ENCODE measurements at regions not wholly inside any gene's neighbourhood (a gene's known extent, or its start where the extent isn't known, plus 50 kb on each side); places are given as distances from the start of the nearest gene placed in this dataset.

DNA sequence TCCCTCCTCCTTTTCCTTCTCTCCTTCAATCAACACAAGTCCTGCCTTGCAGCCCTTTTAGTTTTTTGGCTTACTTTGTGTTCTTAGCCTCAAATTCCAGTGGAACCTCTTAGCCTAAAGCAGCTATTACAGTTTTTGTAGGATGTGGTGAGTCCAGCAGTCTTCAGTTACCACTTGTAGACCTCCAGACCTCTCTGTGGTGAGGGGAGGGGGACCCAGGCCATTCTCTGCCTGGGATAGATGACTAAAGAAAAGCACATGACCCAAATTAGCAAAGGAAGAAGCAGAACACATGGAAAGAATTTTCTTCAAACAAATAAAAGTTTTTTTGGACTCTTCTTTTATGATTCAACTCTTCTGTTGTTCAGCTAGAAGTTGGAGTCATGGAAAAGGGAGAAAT, 246.5 kb downstream of the HAO1 start:
- no peak for DNase-seq (ENCODE audit: low read depth, low spot score)

DNA sequence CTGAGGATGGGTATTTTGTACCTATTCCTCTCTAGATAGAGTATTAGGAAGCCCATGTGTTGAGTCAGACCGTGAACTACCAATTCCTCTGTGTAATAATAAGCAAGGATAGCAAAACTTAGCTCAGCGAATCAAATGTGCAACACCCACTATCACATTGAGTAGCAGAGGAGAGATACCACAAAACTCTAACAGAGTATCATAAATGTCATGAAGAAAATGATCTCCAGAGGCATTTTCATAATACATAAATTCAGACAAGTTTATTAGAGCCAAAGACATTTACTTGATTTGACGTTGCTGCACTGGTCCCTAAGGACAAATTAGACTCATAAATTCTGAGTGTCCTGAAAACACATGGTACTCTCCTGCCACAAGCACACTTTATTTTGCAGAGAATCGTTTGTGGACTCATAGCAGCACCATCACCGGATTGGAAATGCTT, 245.2 kb downstream of the HAO1 start:
- no peak for DNase-seq (ENCODE audit: low read depth, low spot score)

DNA sequence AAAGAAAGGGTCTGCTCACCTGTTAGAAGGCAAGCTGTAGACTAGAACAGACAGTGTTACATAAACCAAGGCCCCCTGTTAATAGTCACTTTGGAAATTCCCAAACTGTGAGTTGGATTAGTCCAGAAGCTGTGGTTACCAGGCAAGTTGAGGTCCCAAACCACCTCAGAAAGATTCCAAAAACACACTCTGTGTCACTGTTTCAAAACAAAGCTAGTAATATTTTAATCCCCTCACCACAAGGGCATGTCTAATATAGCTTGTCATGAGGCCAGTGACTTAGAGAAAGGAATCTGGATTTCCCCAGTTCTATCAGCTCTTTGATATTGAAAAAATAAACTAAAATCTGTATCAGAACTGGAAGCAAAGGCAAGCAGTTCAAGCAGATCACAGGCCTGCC, 244.6 kb downstream of the HAO1 start:
- DNase-seq (ENCODE audit: low read depth, low spot score), result no peak

- no peak for DNase-seq (ENCODE audit: low read depth, low spot score)
Measured at GRCh38 chr20:7696311-7696710, 243.9 kb downstream of the HAO1 start.

DNA sequence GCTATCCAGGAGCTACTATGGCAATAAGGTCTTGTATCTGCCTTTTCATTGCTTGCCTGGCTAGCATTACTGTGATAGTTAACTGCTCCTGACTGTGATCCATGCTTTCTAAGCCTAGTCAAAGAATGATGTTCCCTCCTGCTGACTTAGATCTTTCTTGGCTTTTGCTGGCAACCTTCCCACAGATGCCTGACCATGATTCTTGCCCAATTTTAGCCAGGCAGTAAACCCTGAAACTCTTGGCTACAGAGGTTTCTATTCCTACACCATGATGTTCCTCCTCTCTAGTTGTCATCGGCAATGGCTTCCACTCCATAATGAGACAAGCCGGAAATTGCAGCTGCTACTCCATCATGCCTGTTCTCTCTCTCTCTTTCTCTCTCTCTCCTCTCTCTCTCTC, 238.1 kb downstream of the HAO1 start:
- no peak for DNase-seq (ENCODE audit: low read depth, low spot score)

GRCh38 chr20:7703551-7703961, 236.7 kb downstream of the HAO1 start:
- DNase-seq (ENCODE audit: low read depth, low spot score), result no peak

GRCh38 chr20:7703996-7704395, 236.3 kb downstream of the HAO1 start:
- no peak for DNase-seq (ENCODE audit: low read depth, low spot score)

DNA sequence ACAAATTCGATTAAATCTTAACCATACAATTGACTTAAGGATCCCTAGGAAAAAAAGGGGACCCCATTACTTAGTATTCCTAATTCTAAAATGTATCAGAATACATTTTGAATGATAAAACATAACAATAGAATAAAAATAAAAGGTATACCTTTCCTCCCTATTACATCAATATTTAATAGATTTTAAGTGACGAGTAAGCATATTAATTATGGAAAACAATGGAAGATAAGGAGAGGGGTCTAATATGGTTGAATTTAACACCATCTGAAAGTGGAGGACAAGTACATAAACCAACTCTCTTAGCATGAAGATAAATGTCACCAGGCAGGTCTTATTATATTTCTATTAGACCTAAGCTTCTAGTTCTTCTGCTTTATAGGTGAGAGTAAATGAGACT, 232.1 kb downstream of the HAO1 start:
- no peak for DNase-seq (ENCODE audit: low read depth, low spot score)

DNA sequence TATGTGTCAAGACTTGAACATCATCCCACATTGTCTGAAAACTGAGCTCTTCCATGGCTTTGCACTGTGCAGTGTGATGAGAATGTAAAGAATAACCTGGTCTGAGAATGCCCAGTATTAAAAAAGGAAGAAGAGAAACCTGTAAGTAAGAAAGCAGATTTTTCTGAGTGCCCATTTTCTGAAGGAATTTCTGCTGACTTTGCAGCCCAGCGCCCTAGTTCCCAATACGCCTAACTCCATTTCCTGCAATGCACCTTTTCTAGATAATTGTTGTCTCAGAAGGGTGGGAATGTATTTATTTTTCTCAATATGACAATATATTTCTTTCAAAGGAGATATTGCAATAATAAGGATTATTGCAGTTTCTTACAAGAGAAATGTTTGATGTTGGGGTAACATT, 231.5 kb downstream of the HAO1 start:
- DNase-seq (ENCODE audit: low read depth, low spot score), result no peak

- DNase-seq (ENCODE audit: low read depth, low spot score), result no peak
Measured at GRCh38 chr20:7710440-7710839, 229.8 kb downstream of the HAO1 start.

DNA sequence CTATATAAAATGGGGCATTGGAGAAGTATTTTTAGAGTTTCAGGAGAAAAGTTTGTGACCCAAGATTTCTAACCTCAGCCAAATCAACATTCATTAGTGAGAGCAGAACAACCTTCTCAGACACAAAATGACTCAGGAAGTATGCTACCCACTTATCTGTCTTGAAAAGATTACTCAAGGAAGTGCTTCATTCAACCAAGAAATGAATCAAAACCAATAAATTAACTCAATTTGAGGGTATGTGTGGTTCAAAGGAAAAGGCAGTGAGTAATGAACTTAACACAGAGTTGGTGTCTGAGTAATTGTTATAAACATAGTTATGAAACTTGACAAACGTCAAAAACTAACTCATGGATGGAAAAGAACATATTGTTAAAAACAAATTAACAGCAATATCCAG, 227.6 kb downstream of the HAO1 start:
- no peak for DNase-seq (ENCODE audit: low read depth, low spot score)

DNA sequence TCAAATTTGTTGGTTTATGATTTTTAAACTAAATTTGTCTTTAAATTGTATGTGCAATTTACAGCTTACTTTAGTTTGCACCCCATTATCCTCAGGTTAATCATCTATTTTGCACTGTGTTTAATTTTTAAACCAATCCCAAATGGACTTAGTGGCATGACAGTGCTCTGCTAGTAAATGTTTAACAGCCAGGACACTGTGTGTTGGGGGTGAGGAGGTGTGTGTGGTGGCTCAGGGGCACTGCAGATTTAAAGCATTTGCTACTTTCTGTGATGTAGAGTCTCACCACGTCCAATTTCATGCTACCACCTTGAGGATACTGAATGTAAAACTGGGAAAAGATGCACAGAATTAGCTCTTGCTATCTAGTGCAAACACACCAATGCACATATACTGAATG, 225.7 kb downstream of the HAO1 start:
- DNase-seq (ENCODE audit: low read depth, low spot score), result no peak

DNA sequence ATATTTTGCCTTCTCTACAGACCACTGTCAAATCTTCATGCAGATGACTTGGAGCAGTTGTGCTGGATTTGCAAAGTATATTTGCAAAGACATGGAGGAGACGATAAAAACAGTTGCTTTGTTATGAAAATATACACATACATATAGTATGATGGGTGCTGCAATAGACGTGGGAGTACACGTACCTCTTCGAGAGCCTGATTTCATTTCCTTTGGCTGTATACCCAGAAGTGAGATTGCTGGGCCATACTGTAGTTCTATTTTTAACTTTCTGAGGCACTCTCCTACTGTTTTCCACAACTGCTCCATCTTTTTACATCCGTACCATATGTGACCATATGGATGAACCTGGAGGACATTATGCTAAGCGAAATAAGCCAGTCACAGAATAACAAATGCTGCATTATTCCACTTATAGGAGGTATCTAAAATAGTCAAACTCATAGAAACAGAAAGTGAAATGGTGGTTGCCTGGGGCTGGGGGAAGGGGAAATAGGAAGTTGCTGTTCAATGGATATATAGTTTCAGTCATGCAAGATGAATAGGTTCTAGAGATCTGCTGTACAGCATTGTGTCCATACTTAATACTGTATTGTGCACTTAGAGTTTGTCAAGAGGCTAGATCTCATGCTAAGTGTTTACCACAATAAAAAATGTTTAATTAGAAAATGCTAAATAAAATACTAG, 223.8 kb downstream of the HAO1 start:
- DNase-seq (ENCODE audit: low read depth, low spot score), result no peak

DNA sequence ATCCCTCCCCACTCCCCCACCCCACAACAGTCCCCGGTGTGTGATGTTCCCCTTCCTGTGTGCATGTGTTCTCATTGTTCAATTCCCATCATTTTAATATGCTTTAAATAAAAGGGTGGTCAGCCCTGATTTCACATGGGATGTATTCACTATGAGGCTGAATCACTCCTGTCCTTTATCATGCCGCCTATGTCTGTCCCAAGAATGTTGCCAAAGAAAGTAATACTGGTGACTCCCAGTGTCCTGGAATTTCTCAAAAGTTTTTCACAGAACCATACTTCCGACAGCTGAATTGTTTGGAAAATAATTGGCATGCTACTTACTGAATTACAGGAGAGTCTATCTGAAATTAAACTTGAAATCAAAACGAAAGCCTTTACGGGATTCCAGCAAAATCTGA, 217.7 kb downstream of the HAO1 start:
- no peak for DNase-seq (ENCODE audit: low read depth, low spot score)

- DNase-seq (ENCODE audit: low read depth, low spot score), result no peak
Measured at GRCh38 chr20:7723284-7723683, 217.0 kb downstream of the HAO1 start.

DNA sequence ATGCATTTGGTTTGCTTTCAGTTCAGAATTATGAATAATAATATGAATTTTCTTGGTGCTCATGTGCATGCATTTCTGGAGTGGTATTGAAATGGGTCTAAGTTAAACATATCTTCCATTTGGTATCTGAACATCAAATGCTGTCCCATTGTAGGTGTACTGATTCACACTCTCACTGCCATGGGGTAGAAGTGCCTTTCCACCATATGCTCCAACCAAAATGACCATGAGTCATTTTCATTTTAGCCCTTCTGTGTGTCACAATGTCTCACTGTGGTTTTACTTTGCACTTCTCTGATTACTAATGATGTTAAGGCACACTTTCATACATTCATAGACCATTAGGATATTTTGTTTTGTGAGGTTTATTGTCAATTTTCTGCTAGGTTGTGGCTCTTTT, 211.9 kb downstream of the HAO1 start:
- no peak for DNase-seq (ENCODE audit: low read depth, low spot score)

DNA sequence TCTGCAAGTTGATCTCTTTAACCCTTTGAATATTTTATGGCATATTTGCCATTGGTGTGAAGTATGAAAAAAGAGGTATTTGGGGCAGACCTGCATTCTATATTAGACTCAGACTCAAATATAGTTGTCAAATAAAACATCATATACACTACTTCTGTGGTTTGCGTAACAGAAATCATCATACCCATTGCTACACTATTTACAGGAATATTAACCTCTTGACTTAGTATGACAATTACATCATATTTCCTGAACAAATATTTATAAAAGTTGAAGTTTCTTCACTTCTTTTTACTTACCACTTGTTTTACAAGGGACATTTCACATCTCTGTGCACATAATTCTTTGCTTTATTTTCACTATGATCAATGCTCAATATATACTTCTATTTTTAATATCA, 206.0 kb downstream of the HAO1 start:
- no peak for DNase-seq (ENCODE audit: low read depth, low spot score)

DNA sequence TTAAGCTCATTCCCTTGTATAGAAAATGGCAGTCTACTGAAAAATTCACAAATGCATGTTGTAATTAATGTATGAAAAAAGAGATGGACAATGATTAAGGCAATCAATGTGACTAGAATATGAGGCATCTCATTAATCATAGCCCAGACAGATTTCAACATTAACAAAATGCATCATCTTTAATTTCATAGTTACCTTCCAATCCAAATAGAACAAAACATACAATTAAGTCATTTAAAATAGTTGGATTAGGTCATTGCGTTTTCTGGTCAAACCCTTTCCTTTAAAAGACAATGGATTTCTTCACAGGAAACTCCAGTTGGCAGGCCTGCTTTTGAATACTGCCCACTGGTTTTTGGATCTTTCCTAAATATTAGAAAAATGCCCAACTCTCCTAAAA, 203.9 kb downstream of the HAO1 start:
- DNase-seq (ENCODE audit: low read depth, low spot score), result no peak

- DNase-seq (ENCODE audit: low read depth, low spot score), result no peak
Measured at GRCh38 chr20:7741866-7742265, 198.4 kb downstream of the HAO1 start.

GRCh38 chr20:7742479-7742878, 197.8 kb downstream of the HAO1 start:
- DNase-seq (ENCODE audit: low read depth, low spot score), result no peak

GRCh38 chr20:7744411-7744810, 195.8 kb downstream of the HAO1 start:
- no peak for DNase-seq (ENCODE audit: low read depth, low spot score)

DNA sequence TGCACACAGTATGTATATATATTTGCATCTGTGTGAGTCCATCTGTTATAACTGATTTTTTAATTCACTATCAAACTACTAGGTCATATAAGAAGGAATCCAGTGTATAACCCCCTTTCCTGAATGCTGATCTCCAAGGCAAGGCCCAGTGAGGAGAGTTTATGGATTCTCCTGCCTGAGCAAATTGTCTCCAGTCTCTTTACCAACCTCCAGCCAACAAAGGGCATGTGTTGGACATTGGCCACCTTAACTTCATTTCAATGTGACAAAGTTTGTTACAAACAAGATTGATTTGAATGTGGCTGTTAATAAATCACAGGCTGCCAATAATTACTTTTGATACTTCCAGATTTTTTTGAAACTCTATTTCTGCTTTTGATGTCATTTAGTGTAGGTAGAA, 191.6 kb downstream of the HAO1 start:
- DNase-seq (ENCODE audit: low read depth, low spot score), result no peak

DNA sequence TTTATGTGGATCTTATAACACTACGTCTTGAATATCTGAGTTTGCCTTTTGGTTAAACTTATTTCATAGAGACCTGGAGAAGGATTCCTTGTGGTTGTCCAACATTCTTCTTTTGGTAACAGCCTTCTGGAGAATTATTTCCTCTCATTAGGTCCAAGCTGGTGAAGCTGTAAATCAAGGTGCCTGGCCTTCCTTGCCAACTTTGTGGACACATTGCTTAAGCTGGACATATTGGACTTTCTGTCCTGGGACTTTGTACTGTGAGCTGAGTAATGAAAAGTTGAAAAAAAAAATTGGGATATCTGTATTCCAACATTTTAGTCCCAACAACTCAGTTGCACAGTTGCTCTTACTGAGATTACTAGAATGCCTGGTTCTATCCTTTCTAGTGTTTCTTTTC, 186.2 kb downstream of the HAO1 start:
- no peak for DNase-seq (ENCODE audit: low read depth, low spot score)

GRCh38 chr20:7758406-7758805, 181.9 kb downstream of the HAO1 start:
- DNase-seq (ENCODE audit: low read depth, low spot score), result no peak
